Panc1 (cell line): ENCODE measurements at regions not wholly inside any gene's neighbourhood (a gene's known extent, or its start where the extent isn't known, plus 50 kb on each side); places are given as distances from the start of the nearest gene placed in this dataset.

ENCODE experiments used
- POLR2AphosphoS5 ChIP-seq: IDR thresholded peaks from 2 replicates; pipeline ENCODE4 v1.6.1; 2012; ENCODE audit warnings: mild to moderate bottlenecking, low read depth, low read length, moderate library complexity
- TF ChIP-seq, protein P1 (sequence below): fragments of 450-650 bp; IDR thresholded peaks from 2 replicates; pipeline ENCODE4 v1.5.1; 2017; ENCODE audit warnings: mild to moderate bottlenecking

DNA sequence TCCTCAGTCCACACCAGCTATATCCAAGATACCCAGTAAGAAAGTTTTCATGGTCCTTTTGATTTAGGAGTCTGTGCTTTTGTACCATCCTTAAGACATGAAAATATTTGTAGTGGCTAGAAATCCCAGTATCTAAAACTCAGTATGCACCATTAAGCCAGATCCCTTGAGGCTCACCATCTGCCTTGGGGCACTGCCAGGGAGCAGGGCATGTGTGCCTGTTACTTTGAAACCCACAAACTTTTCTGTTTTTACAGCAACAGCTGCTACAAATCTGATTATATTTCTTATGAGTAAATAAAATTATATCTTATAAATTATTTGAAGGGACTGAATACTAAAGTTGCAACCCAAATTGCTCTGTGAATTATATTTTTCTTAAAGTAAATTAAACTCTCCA, 290.5 kb upstream of the MANEA start:
- no peak for TF ChIP-seq POLR2AphosphoS5
- TF ChIP-seq, protein P1, sequence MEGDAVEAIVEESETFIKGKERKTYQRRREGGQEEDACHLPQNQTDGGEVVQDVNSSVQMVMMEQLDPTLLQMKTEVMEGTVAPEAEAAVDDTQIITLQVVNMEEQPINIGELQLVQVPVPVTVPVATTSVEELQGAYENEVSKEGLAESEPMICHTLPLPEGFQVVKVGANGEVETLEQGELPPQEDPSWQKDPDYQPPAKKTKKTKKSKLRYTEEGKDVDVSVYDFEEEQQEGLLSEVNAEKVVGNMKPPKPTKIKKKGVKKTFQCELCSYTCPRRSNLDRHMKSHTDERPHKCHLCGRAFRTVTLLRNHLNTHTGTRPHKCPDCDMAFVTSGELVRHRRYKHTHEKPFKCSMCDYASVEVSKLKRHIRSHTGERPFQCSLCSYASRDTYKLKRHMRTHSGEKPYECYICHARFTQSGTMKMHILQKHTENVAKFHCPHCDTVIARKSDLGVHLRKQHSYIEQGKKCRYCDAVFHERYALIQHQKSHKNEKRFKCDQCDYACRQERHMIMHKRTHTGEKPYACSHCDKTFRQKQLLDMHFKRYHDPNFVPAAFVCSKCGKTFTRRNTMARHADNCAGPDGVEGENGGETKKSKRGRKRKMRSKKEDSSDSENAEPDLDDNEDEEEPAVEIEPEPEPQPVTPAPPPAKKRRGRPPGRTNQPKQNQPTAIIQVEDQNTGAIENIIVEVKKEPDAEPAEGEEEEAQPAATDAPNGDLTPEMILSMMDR: no peak
